NOMO-1 treated with dmso at 0.1 percent for 144 hours (cell line): ENCODE measurements at regions not wholly inside any gene's neighbourhood (a gene's known extent, or its start where the extent isn't known, plus 50 kb on each side); places are given as distances from the start of the nearest gene placed in this dataset.

Experiments
- DNase-seq: peaks from one replicate; lab custom pipeline; 2025; ENCODE audit not compliant: unreplicated experiment; lab: John Stamatoyannopoulos, UW

- DNase-seq: no peak
Measured at GRCh38 chr14:61139006-61139599, 142.0 kb downstream of the TMEM30B start.

- DNase-seq: no peak
Measured at GRCh38 chr14:61132894-61133293, 148.2 kb downstream of the TMEM30B start.

- no peak for DNase-seq
Measured at GRCh38 chr14:61132336-61132735, 148.8 kb downstream of the TMEM30B start.

GRCh38 chr14:61130512-61131260 lies 149.6 kb downstream of the SLC38A6 start:
- no peak for DNase-seq

- no peak for DNase-seq
Measured at GRCh38 chr14:61129168-61129745, 148.2 kb downstream of the SLC38A6 start.

- no peak for DNase-seq
Measured at GRCh38 chr14:61128382-61129167, 147.5 kb downstream of the SLC38A6 start.

GRCh38 chr14:61126603-61127498 lies 145.8 kb downstream of the SLC38A6 start:
- DNase-seq: no peak

- no peak for DNase-seq
Measured at GRCh38 chr14:61125867-61126572, 145.0 kb downstream of the SLC38A6 start.

- no peak for DNase-seq
Measured at GRCh38 chr14:61125041-61125866, 144.2 kb downstream of the SLC38A6 start.

GRCh38 chr14:61122862-61123261 lies 141.8 kb downstream of the SLC38A6 start:
- no peak for DNase-seq

GRCh38 chr14:61121355-61121787 lies 140.3 kb downstream of the SLC38A6 start:
- DNase-seq: peak; percentile 74

- no peak for DNase-seq
Measured at GRCh38 chr14:61120576-61120975, 139.5 kb downstream of the SLC38A6 start.

GRCh38 chr14:61119006-61119405 lies 138.0 kb downstream of the SLC38A6 start:
- DNase-seq: no peak

- DNase-seq: no peak
Measured at GRCh38 chr14:61116369-61116768, 135.3 kb downstream of the SLC38A6 start.

- no peak for DNase-seq
Measured at GRCh38 chr14:61113561-61114225, 132.6 kb downstream of the SLC38A6 start.

GRCh38 chr14:61112506-61112905 lies 131.5 kb downstream of the SLC38A6 start:
- no peak for DNase-seq

- DNase-seq: no peak
Measured at GRCh38 chr14:61111731-61112130, 130.7 kb downstream of the SLC38A6 start.

- DNase-seq: no peak
Measured at GRCh38 chr14:61111209-61111665, 130.2 kb downstream of the SLC38A6 start.
